Caco-2 (cell line): ENCODE measurements at regions not wholly inside any gene's neighbourhood (a gene's known extent, or its start where the extent isn't known, plus 50 kb on each side); places are given as distances from the start of the nearest gene placed in this dataset.

Experiments
- BruUV-seq: library from RNA; stranded (reverse); fragments of 400-500 nt; replicated peaks from 2 replicates; lab custom pipeline; 2021; lab: Mats Ljungman, UMichigan
- CTCF ChIA-PET: fragments of 300-600 bp; sonication (Branson Sonifier 250); formaldehyde crosslinking; loops from one replicate; lab custom pipeline; 2022; ENCODE audit warnings: antibody characterized with exemption; lab: Charles Lee
- POLR2A ChIA-PET: fragments of 300-600 bp; sonication (Branson Sonifier 250); formaldehyde crosslinking; loops from one replicate; lab custom pipeline; 2022; ENCODE audit warnings: antibody characterized with exemption; lab: Charles Lee
- DNase-seq, 2 experiments: peaks; one replicate each; pipeline versions ENCODE4 v3.0.0 to v3.0.0-alpha.2; 2020 to 2022
- H3K27me3 ChIP-seq: replicated peaks from 2 replicates; pipeline ENCODE4 v1.6.0; 2011; ENCODE audit warnings: low read length; ENCODE audit not compliant: control insufficient read depth, insufficient read depth
- H3K36me3 ChIP-seq: 2 replicates; pipeline ENCODE4 v1.5.1; 2011; ENCODE audit warnings: low read length; ENCODE audit not compliant: control insufficient read depth, insufficient read depth
- H3K4me1 ChIP-seq: fragments of 250-450 bp; sonication (Bioruptor Pico); 2 replicates; pipeline ENCODE4 v1.5.1; 2020; ENCODE audit warnings: mild to moderate bottlenecking
- H3K4me3 ChIP-seq: 2 replicates; pipeline ENCODE4 v1.5.1; 2011; ENCODE audit warnings: low read depth, mild to moderate bottlenecking, control low read depth, low read length
- H3K9me3 ChIP-seq: fragments of 250-450 bp; sonication (Bioruptor Pico); 2 replicates; pipeline ENCODE4 v1.5.1; 2020; ENCODE audit warnings: mild to moderate bottlenecking, moderate library complexity
- H3K27ac Mint-ChIP-seq: one replicate; pipeline ENCODE4 v1.8.0; 2022; ENCODE audit warnings: mixed read lengths; ENCODE audit not compliant: unreplicated experiment
- H3K27me3 Mint-ChIP-seq: one replicate; pipeline ENCODE4 v1.8.0; 2022; ENCODE audit warnings: mixed read lengths; ENCODE audit not compliant: insufficient read depth, unreplicated experiment
- H3K36me3 Mint-ChIP-seq: one replicate; pipeline ENCODE4 v1.8.0; 2022; ENCODE audit warnings: mild to moderate bottlenecking, mixed read lengths; ENCODE audit not compliant: insufficient read depth, unreplicated experiment
- H3K4me1 Mint-ChIP-seq: one replicate; pipeline ENCODE4 v1.8.0; 2022; ENCODE audit warnings: low read depth, mixed read lengths; ENCODE audit not compliant: unreplicated experiment
- H3K4me3 Mint-ChIP-seq: one replicate; pipeline ENCODE4 v1.8.0; 2022; ENCODE audit warnings: mild to moderate bottlenecking, moderate library complexity, mixed read lengths; ENCODE audit not compliant: unreplicated experiment
- H3K9me3 Mint-ChIP-seq: one replicate; pipeline ENCODE4 v1.8.0; 2022; ENCODE audit warnings: mixed read lengths; ENCODE audit not compliant: unreplicated experiment
- intact Hi-C: fragments of 100-400 bp; cut with micrococcal nuclease; formaldehyde crosslinking; loops from one replicate; pipeline ENCODE4 v1.10.0; 2022; ENCODE audit not compliant: unreplicated experiment
- TF ChIP-seq, protein P1 (sequence below), 2 experiments: fragments of 200-600 bp in 1 of 2; IDR thresholded peaks; 1 replicate in 1 of 2; 2 replicates in 1 of 2; pipeline versions ENCODE4 v1.5.1 to v1.8.0; 2011 to 2022; ENCODE audit warnings: antibody characterized with exemption in 1 of 2, control low read depth in 1 of 2, inconsistent platforms in 1 of 2, low read depth in 1 of 2, low read length in 1 of 2, mild to moderate bottlenecking in 1 of 2, moderate library complexity in 1 of 2; ENCODE audit not compliant: insufficient read depth in 1 of 2, severe bottlenecking in 1 of 2, unreplicated experiment in 1 of 2

DNA sequence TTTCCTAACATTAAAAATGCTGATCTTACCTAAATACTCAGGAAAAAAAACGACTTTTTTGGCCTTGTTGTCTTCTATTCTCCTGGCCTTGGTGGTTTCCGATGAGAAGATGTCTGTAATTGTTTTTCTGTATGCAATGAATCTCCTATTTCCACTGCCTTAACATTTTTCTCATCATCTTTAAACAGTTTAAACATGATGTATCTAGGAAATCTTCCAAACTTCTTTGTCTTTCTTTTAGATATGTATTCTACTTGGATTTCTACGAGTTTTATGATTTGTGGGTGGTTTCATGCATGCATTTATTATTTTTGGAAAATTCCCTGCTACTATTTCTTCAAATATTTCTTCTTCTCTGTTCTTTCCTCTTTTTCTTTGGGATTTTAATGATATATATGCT lies 288.6 kb upstream of the GYPC start:
- no peak for DNase-seq
- H3K9me3 ChIP-seq, result no peaks in the 10 kb centered on the region
- no peak overlapping the region for H3K4me3 Mint-ChIP-seq
- ChIA-PET CTCF (no interaction called here), POLR2A (no interaction called here)
- peaks cover 7% of the 10 kb centered on the region for H3K4me1 Mint-ChIP-seq
- no TSS peak for BruUV-seq
- no peaks in the 10 kb centered on the region for H3K36me3 Mint-ChIP-seq
- H3K4me1 ChIP-seq, result no peaks in the 10 kb centered on the region
- no peaks in the 10 kb centered on the region for H3K27me3 ChIP-seq
- H3K27me3 Mint-ChIP-seq, result peaks cover 3% of the 10 kb centered on the region
- TF ChIP-seq, protein P1, sequence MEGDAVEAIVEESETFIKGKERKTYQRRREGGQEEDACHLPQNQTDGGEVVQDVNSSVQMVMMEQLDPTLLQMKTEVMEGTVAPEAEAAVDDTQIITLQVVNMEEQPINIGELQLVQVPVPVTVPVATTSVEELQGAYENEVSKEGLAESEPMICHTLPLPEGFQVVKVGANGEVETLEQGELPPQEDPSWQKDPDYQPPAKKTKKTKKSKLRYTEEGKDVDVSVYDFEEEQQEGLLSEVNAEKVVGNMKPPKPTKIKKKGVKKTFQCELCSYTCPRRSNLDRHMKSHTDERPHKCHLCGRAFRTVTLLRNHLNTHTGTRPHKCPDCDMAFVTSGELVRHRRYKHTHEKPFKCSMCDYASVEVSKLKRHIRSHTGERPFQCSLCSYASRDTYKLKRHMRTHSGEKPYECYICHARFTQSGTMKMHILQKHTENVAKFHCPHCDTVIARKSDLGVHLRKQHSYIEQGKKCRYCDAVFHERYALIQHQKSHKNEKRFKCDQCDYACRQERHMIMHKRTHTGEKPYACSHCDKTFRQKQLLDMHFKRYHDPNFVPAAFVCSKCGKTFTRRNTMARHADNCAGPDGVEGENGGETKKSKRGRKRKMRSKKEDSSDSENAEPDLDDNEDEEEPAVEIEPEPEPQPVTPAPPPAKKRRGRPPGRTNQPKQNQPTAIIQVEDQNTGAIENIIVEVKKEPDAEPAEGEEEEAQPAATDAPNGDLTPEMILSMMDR (IDR thresholded peaks at IDR 0.05; ENCODE audit: insufficient read depth in 1 of 2, low read depth in 1 of 2, low read length in 1 of 2, severe bottlenecking in 1 of 2, unreplicated experiment in 1 of 2), result no peak
- no peak overlapping the region for H3K4me3 ChIP-seq
- intact Hi-C loops, result no loop called here
- H3K27ac Mint-ChIP-seq, result no peak overlapping the region
- no peaks in the 10 kb centered on the region for H3K9me3 Mint-ChIP-seq
- no peaks in the 10 kb centered on the region for H3K36me3 ChIP-seq

DNA sequence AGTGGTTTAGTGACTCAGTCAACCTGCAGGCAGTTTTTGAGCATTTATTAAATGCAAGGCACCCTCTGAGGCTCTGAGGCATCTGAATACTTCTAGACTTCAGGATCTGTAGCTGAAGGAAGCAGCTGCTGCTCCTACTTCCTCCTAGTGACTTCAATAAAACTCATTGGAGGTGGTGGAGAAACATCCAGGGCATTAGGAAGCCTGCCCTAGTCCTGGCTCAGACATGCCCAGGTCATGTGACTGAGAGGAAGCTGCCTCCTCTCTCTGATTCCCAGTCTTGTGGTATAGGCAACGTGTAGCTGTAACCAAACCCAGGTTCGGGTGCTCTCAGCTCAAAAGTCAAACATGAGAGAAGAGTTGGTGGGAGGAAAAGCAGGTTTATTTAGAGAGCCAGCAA lies 287.2 kb upstream of the GYPC start:
- Mint-ChIP-seq H3K27ac (no peak overlapping the region), H3K4me1 (peaks cover 7% of the 10 kb centered on the region), H3K4me3 (no peak overlapping the region), H3K9me3 (no peaks in the 10 kb centered on the region), H3K27me3 (no peaks in the 10 kb centered on the region), H3K36me3 (no peaks in the 10 kb centered on the region)
- DNase-seq, result no peak
- intact Hi-C loops, result no loop called here
- H3K9me3 ChIP-seq, result no peaks in the 10 kb centered on the region
- TF ChIP-seq, protein P1 (IDR thresholded peaks at IDR 0.05; ENCODE audit: insufficient read depth in 1 of 2, low read depth in 1 of 2, low read length in 1 of 2, severe bottlenecking in 1 of 2, unreplicated experiment in 1 of 2), result no peak
- no peaks in the 10 kb centered on the region for H3K27me3 ChIP-seq
- H3K36me3 ChIP-seq, result no peaks in the 10 kb centered on the region
- ChIA-PET POLR2A (no interaction called here), CTCF (no interaction called here)
- BruUV-seq, result no TSS peak
- H3K4me1 ChIP-seq, result no peaks in the 10 kb centered on the region
- no peak overlapping the region for H3K4me3 ChIP-seq

DNA sequence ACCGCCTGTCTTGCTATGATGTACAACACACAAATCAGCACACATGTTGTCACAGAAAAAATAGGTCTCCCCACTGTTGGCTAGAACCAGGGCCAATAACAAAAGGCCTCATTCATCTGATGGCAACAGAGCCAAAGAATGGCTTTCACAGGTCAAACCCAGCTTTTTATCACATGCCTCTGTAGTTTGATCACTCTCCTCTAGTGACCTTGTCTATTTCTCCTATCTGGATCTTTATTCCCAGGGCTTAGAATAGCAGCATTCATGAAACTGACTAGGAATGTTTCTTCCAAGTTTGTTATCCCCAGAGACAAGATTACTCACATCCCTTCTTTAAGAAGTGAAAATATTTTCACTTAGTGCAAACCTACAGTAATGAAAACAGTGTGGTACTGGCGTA lies 285.8 kb upstream of the GYPC start:
- DNase-seq, result no peak
- H3K36me3 Mint-ChIP-seq, result no peaks in the 10 kb centered on the region

More for the DNA sequence above, 285.8 kb upstream of the GYPC start:
- Mint-ChIP-seq H3K27me3 (no peaks in the 10 kb centered on the region), H3K27ac (no peak overlapping the region), H3K4me1 (peaks cover 7% of the 10 kb centered on the region), H3K9me3 (no peaks in the 10 kb centered on the region), H3K4me3 (no peak overlapping the region)
- Histone ChIP-seq H3K27me3 (no peaks in the 10 kb centered on the region), H3K4me3 (no peak overlapping the region), H3K9me3 (no peaks in the 10 kb centered on the region), H3K36me3 (no peaks in the 10 kb centered on the region), H3K4me1 (no peaks in the 10 kb centered on the region)
- TF ChIP-seq, protein P1 (IDR thresholded peaks at IDR 0.05; ENCODE audit: insufficient read depth in 1 of 2, low read depth in 1 of 2, low read length in 1 of 2, severe bottlenecking in 1 of 2, unreplicated experiment in 1 of 2), result no peak
- no TSS peak for BruUV-seq
- ChIA-PET POLR2A (no interaction called here), CTCF (no interaction called here)
- intact Hi-C loops, result no loop called here
